SK-N-SH treated with all-trans-retinoic acid at 6 μM for 48 hours (cell line): ENCODE measurements at regions not wholly inside any gene's neighbourhood (a gene's known extent, or its start where the extent isn't known, plus 50 kb on each side); places are given as distances from the start of the nearest gene placed in this dataset.

Source experiments
- ARNTL ChIP-seq: fragments of 450-650 bp; formaldehyde crosslinking; IDR thresholded peaks from 2 replicates; pipeline ENCODE4 v1.5.0; 2020; ENCODE audit warnings: low read depth, mild to moderate bottlenecking, moderate library complexity, borderline replicate concordance
- CSDC2 ChIP-seq: fragments of 250-450 bp; sonication (Bioruptor Pico); IDR thresholded peaks from 2 replicates; pipeline ENCODE4 v1.5.0; 2020; ENCODE audit warnings: mild to moderate bottlenecking, moderate library complexity
- PATZ1 ChIP-seq: fragments of 250-450 bp; sonication (Bioruptor Pico); IDR thresholded peaks from 2 replicates; pipeline ENCODE4 v1.8.0; 2020; ENCODE audit warnings: mild to moderate bottlenecking, moderate library complexity, borderline replicate concordance
- POU6F1 ChIP-seq: fragments of 250-450 bp; sonication (Bioruptor Pico); IDR thresholded peaks from 2 replicates; pipeline ENCODE4 v1.8.0; 2021; ENCODE audit warnings: low read depth, mild to moderate bottlenecking, moderate library complexity, borderline replicate concordance
- PPARA ChIP-seq: fragments of 250-450 bp; sonication (Bioruptor Pico); IDR thresholded peaks from 2 replicates; pipeline ENCODE4 v1.5.0; 2020; ENCODE audit warnings: mild to moderate bottlenecking, borderline replicate concordance
- RARB ChIP-seq: fragments of 250-450 bp; sonication (Bioruptor Pico); IDR thresholded peaks from 2 replicates; pipeline ENCODE4 v1.8.0; 2021; ENCODE audit warnings: mild to moderate bottlenecking, moderate library complexity
- ZFP30 ChIP-seq: fragments of 450-650 bp; formaldehyde crosslinking; IDR thresholded peaks from 2 replicates; pipeline ENCODE4 v1.5.0; 2022; ENCODE audit warnings: mild to moderate bottlenecking, moderate library complexity
- ZNF565 ChIP-seq: fragments of 450-650 bp; formaldehyde crosslinking; conservative IDR thresholded peaks from 2 replicates; pipeline ENCODE4 v1.5.0; 2020; ENCODE audit warnings: low read depth, mild to moderate bottlenecking, moderate library complexity
- ZNF70 ChIP-seq: fragments of 450-650 bp; formaldehyde crosslinking; IDR thresholded peaks from 2 replicates; pipeline ENCODE4 v1.5.0; 2020; ENCODE audit warnings: mild to moderate bottlenecking, moderate library complexity

GRCh38 chr18:68520406-68521075 lies 194.4 kb downstream of the TMX3 start:
- no peak for TF ChIP-seq PATZ1 (CRISPR knock-in tag)
- TF ChIP-seq ZNF565 (CRISPR knock-in tag): no peak
- TF ChIP-seq RARB (CRISPR knock-in tag): no peak
- TF ChIP-seq CSDC2 (CRISPR knock-in tag): no peak
- no peak for TF ChIP-seq POU6F1
- TF ChIP-seq PPARA: no peak
- TF ChIP-seq ZFP30 (CRISPR knock-in tag): no peak
- no peak for TF ChIP-seq ZNF70 (CRISPR knock-in tag)
- no peak for TF ChIP-seq ARNTL (CRISPR knock-in tag)
